ENCODE measurements at regions not wholly inside any gene's neighbourhood (a gene's known extent, or its start where the extent isn't known, plus 50 kb on each side); places are given as distances from the start of the nearest gene placed in this dataset.
"Not testable (repeated sequence)": the region's sequence is repeated elsewhere in the genome, so short reads cannot be mapped to it uniquely, and the experiment has no call there.

DNA sequence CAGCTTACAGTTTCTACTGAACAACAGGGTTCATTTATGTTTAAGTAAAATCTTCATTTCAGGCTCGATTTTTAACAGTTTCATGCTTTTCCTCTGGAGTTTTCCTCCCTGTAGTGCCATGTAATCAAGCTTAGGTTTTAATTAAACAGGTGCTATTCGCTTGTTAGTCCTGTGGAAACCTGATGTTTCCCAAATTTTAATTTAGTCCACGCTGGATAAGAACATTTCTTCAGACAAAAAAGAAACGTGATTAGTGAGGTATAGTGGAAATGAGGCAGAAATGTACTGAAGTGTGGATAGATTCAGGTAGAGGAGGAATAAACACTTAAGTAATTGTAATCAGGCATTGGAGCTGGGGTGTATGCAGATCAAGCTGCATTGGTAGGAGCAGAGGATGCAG is 1217.5 kb downstream of the AACS start:
- DNase-seq (ENCODE audit: low spot score), result no peak

DNA sequence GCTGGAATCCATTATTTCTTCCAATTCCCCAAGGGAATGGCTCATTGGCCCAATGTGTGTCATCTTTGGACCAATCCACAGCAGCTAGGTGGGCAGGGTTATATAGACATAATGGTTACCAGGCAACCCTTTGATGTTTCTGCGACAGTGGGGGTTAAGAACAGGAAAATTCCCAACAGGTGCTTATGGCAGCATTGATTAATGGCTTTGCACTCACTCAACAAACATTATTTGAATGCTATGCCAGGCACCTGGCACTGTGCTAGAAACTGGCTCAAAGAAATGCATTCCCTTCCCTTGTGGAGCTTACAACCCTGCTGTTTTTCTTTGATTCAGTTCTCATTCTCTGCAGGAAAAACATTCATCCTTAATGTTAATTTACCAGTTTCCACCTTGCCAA is 1221.0 kb downstream of the AACS start:
- no peak for DNase-seq (ENCODE audit: low spot score)

DNA sequence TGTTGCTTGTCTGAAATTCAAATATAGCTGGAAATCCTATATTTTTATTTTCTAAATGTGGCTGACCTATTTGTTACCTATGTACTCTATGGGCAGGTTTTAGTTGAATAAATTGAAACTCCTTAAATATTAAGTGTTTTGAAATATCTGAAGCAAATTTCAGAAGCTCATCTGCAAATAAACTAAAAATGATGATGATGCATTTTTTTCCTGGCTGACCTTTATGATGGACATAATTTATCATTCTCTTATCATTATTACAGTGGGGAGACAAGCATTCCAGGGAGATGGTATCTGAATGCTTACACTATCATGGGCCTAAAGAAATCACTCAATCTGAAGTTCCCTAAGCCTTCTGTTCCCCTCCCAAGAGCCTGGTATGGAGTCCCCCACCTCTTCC is 1225.2 kb downstream of the AACS start:
- no peak for DNase-seq (ENCODE audit: low spot score)

DNA sequence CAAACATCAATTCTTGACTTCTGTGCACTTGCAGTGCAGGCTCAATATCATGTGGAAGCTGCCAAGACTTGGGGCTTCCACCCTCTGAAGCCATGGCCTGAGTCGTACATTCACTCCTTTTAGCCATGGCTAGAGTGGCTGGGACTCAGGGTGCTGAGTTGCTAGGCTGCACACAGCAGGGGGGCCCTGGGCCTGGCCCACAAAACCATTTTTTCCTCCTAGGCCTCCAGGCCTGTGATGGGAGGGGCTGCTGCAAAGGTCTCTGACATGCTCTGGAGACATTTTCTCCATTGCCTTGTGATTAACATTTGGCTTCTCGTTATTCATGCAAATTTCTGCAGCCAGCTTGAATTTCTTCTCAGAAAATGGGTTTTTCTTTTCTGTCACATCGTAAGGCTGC is 1226.8 kb downstream of the AACS start:
- not testable (repeated sequence) for DNase-seq (ENCODE audit: low spot score)

DNA sequence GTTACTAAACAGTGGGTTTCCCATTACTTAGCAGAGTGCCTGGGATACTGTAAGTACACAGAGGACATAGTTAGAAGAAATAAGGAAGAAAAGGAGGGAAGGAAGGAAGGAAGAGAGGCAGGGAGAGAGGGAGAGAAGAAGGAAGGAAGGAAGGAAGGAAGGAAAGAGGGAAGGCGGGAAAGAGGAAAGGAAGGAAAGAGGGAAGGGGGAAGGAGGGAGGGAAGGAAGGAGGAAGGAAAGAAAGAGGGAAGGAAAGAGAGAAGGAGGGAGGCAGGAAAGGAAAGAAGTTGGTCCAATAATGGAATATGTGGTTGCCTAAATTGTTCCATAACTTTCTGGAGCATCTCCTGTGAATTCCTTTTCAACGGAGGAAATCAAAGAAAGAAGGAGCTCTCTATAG is 1230.4 kb downstream of the AACS start:
- DNase-seq (ENCODE audit: low spot score), result no peak

DNA sequence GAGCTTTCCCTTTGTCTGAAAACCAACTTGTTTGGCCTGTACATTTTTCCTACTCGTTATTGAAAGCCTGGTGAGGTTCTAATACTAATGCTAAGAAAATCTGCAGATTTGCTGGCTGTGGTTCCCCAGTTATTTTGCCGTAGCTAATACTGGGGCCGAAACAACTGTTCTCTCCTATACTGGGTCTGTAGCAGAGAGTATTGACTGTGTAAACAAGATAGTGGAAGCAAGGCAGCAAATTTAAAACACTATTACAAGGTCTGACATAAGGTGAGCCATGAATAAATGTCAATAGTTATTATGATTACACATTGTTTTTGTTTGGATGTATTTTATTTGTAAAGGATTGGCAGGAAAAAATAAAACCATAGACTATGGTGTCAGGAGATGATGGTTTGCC is 1244.0 kb downstream of the AACS start:
- DNase-seq (ENCODE audit: low spot score), result no peak

DNA sequence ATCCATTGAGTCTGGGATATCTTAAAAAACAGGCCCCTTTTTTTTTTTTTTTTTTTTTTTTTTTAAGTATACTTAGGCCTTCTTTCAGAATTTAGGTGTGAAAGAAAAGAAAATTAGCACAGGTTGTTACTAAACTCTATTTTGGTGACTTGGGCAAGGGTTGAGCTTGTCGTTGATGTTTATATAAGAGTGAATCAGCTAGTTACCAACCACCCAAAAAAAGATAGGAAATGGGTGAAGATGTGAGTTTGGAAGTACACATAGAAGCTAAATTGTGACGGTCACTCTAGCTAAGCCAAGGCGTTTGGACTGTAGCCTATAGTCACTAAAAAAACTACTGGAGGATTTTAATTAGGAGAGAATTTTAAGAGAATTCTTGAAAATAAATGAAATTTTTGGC is 1247.2 kb downstream of the AACS start:
- DNase-seq (ENCODE audit: low spot score), result no peak

DNA sequence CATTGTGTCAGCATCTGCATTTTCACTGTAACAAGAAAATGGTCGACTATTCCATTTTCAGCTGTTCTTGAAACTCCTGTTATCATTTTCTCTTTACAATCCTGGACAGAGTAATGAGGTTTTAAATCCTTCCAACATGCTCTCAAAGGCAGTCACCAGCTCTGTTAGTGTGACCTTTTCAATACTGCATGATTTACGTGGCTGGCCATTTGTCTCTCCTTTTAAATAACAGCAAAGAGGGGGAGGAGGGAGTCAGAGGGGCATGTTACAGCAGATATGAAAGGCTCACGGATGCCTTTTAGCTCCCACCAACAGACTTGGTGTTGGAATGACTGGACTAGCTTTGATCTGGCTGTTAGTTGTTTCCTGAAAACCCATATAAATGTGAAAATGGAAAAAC is 1251.2 kb downstream of the AACS start:
- no peak for DNase-seq (ENCODE audit: low spot score)

DNA sequence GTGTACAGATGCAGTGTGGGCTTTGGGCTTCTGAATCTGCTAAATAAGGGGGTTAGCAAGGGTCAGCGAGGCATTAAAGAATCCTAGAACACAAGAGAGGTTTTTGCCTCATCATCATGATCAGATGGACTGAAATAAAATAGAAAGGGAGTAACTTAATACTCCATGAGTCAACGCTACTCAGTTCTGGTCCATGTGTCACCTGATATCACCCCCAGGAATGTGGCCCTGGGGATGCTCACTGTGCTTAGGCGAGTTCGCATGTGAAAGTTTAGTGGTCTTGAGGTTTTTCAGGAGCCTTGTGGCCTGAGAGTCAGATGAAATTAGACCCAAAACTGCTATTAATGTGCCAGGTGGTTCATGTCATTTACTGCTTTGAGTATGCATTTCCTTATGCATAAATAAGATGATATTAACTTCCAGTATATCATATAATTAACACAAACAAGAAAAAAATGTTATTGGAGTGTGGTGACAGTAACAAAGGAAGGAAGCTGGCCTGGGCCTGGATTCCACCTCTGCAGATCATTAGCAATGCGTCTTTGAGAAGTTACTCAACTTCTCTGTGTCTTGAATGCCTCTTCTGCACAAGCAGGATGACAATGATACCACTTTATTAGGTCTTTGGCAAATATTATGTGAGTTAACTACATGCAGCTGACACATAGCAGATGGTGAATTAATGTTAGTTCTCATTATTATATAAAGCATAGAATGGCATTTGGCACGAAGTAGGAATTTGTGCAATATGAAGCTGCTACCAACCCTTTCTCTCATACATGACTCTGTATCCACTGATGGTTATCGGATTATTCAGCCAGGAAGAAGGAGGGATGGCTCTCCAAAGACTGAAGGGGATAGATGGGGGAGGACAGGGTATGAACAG is 1272.6 kb downstream of the AACS start:
- no peak for DNase-seq (ENCODE audit: low spot score)

DNA sequence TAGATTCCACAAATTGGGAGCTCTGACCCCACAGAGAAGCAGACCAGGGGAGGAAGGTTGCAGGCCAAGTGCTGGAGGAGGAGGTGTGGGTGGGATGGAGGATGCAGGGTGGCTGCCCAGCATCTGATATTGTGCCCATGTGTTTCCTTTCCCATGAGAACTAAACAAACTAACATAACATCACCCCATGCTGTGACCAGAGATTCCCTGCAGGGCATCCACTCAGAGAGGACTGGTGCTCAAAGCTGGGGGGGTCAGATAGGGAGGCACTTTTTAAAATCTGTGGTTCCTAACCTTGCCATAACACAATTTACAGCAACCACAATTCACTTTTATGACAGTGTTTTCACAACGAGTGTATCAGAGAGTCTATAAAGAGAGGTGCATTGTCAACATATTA is 1277.6 kb downstream of the AACS start:
- no peak for DNase-seq (ENCODE audit: low spot score)

DNA sequence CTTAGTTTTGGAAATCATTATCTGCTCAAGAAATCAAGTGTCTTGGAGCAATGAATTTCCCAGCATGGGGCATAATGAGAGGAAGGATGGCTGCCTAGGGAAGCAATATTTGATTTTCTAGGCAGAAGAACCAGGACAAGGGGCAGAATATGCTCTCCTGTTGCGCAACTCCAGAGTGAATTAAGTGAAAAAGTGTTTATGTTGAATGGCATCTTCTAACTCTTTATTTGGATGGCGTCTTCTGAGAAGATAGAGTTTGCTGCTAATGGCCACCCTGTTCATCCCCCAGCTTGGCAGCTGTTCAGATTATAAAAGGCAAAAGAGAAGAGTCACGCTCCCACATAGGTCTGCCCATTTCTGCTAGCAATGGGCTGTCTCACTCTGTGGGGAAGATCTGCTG is 1278.1 kb downstream of the AACS start:
- no peak for DNase-seq (ENCODE audit: low spot score)

DNA sequence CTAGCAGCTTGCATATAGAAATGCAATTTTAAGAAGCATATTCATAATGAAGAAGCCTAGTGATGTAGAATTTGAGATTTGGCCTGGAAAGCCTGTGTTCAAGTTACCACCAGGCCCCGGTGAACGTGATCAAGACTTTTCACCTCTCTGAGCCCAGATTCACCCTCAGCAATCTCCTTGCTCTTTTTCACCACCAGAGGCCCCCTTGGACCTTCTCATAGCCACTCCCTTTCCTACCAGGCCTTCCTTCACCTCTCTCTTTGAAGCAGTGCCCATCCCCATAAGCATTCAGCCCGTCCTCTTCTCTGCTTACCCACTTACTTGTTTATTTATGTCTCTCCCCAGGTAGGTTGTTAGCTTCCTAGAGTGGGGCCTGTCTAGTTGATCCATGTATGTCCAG is 1280.9 kb downstream of the AACS start:
- DNase-seq (ENCODE audit: low spot score), result peak; percentile 1

DNA sequence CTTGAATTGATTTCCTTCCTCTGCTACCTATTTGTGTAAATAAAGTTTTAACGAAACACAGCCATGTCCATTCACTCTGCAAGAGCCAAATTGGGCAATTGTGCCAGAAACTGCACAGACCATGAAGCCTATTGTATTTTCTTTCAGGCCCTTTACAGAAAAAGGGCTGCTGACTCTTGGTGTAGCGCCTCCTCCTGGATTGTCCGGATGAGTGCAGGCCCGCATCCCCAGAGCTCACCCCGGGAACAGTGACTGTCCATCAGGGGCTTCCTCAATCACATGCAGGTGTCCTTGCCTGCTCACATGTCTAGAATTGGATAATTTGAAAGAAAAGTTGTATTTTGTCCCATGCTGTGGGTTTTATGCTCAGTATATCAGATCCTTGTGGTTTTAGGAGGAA is 1282.2 kb downstream of the AACS start:
- peak; percentile 5 for DNase-seq (ENCODE audit: low spot score)

DNA sequence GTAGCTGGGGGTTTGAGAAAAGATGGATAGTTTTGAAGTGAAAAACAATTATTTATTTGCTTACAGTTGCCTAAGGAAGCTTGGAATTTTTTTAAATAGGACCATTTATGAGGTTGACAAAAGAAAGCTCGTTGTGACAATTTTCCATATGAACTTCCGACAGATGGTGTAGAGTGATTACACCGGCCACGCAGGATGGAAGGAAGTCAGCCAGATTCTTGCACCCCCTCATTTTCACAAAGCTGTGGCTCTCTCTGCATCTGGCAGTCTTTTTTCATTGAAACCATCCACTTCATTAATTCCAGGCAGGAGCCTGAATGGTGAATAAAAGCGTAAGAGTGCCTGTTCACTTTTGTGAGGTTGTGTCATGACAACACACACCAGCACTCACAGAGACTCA is 1284.1 kb downstream of the AACS start:
- no peak for DNase-seq (ENCODE audit: low spot score)

DNA sequence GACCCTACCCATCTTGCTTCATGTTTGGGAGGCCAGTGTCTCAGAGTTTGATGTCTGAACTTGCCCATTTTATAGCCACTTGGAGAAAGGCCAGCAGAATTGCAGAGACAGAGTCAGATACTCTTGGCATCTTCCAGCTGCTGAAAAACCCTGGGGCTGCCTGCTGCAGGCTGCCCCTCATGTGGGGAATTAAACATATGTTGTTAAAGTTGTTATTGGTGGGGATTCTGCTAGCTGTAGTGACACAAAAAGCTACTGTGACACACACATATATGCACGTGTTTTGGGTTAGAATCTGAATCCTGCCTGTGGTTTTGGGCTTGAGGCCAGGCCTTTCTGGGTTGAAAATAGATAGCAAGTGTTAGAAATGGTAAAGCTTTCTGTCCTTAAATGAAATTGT is 1288.4 kb downstream of the AACS start:
- DNase-seq (ENCODE audit: low spot score), result no peak

DNA sequence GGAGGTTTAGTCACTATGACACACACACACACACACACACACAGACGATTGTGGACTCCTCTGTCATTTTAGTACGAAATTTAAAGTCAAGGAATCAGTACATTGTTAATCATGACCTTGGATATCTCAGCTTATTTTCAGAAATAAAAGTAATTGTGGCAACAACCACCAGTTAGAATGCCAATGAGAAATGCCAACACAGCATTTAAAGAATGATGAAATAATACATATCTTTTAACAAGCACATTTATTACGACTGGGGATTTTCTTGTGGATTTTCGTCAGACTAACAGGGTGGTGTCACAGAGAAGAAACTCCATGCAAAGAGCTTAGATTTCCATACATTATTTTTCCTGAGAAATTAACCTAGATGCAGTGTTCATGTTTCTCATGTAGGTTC is 1289.4 kb downstream of the AACS start:
- no peak for DNase-seq (ENCODE audit: low spot score)

DNA sequence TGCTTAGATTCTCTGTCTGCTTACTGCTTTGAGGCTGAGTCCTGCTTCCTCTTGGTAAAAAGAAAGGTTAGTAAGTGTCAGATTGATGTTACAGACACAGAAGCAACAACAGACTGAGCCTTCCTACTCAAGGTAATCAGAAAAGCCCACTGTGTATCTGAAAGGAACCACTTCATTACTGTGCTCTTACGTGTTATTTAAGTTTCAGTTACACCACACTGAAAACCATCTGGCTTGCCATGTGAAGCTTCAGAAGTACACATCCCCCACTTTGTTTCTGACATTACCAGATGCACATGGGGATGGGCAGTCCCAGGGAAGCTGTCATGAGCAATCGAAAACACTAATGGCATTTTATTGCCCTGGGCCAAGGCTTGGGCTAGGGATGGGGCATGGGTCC is 1290.1 kb downstream of the AACS start:
- no peak for DNase-seq (ENCODE audit: low spot score)

DNA sequence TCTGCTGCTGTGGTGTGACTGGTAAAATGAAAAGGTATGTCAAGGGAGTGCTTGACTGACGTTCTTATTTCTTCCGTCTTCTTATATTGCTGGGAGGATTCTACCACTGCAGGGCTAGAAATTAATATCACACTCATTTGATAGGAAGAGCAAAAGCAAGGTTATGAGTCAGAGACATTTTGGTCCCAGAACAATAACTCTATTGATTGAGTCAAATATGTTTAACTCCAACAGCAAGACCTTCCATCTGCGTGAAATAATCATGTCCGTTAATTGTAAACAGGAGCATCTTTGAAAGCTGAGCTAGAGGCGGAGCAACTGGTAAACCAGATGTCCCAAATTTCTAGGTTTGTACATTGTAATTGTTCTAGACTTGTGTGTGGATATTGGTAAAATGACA is 1293.6 kb downstream of the AACS start:
- DNase-seq (ENCODE audit: low spot score), result no peak

DNA sequence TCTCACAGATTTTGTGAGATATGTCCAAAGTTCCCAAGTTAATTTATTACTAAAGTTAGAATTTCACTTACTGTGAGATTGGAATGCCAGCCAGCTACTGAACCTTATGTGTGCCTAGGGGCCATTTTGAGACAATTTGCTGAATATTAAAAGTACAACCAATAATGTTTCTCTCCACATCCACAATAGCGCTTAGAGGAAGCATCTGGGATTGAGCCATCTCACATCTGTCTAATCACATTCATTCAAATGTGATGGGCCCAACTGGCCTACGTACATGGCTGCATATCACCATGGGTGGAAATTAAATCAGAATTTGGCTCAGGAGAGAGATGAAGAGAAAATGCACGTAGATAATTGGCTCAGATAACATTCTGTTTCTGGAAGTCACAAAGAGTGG is 1294.0 kb downstream of the AACS start:
- no peak for DNase-seq (ENCODE audit: low spot score)

DNA sequence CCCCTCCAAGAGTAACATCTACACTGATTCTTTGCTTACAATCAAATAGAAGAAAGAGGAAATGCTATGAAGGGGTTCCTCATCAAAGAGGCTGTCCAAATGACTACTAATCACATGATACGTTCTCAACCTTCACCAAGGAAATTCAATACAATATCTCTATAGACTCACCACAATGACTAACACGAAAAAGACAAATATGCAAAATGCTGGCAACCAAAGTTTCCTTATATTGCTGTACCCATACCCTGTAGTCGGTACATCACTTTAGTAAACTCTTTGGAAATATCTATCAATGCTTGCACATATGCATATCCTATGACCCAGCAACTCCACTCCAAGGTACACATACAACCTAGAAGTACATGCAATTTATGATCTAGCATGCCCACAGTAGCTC is 1296.6 kb downstream of the AACS start:
- DNase-seq (ENCODE audit: low spot score), result no peak

DNA sequence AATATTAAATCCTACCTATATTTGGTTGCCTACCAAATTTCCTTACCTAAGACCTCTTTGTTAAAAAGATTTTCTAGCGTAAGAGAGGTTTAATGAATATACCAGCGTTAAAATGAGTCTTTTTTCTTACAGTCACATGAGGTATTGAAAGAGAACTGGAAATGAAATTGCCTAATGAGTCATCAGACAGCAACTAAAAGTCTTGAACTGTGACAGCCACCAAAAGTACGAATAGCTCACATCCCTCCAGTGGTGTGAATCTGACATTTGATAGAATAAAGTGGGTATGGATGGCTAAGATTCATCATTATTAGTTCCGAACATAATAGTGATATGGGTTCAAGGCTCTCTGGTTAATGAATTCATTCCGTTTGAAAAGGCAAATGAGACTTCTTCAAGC is 1297.3 kb downstream of the AACS start:
- DNase-seq (ENCODE audit: low spot score), result no peak

DNA sequence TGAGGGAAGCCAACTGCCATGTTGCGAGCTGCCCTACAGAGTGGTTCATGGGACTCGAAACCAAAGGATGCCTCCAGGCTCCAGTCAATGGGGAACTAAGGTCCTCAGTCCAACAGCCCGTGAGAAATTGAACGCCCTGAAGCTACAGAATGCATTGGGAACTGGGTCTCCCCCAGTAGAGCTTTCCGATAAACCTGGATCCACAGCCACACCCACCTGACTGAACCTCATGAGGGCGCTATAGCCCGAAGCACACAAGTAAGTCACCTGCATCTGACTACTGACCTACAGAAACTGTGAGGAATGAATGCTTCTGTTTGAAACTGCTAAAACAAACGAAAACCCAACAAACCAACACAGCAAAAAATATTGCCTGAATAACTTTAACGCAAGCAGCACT is 1297.7 kb downstream of the AACS start:
- no peak for DNase-seq (ENCODE audit: low spot score)

DNA sequence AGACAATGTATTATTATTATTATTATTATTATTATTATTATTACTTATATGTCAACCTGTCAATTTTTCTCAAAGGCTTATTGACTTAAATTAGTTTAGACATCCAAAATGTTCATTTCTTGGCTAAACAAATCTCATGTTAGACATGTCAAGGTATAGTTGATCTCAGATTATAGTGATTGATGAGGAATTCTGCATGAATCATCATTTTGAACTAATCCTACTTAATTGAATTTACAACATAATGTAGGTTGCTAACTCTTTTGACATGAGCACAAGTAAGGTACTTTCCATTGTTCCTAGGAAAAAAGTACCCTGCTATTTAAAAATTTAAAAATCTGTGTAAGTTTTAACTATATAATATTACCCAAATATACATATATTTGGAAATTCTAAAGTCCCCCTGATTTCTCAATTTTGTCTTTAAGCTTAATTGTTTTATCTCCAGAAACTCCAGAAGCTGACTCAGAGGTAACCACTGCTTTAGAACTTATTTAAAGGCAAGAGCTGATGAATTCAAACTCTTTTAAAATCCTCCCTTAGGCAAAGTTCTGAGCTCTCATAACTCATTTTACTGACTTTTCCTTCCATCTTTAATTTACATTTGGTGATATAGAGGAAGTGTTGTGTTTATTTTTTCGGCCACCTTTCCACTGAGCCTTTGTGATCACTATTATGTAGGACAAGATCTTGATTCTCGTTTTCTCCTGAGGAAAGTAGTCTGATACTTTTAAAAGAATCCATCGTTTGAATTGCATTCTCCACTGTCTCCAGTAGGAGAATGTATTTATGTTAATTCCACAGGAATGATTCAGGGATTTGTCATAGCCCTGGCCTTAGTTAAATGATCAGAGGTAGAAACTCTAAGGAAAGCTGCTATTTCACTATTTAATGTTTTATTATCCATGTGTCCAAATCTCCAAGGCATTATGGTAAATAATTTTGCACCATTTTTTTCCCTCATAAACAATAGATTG is 1304.5 kb downstream of the AACS start:
- DNase-seq (ENCODE audit: low spot score), result no peak

All from NAMALWA (cell line).